ENCODE measurements at regions not wholly inside any gene's neighbourhood (a gene's known extent, or its start where the extent isn't known, plus 50 kb on each side); places are given as distances from the start of the nearest gene placed in this dataset.

- TF ChIP-seq PATZ1 (CRISPR knock-in tag; IDR thresholded peaks at IDR 0.05; ENCODE audit: borderline replicate concordance) (no peak), RARB (CRISPR knock-in tag; IDR thresholded peaks at IDR 0.05) (no peak), CSDC2 (CRISPR knock-in tag; IDR thresholded peaks at IDR 0.05) (no peak)
- TF ChIP-seq, protein P1, sequence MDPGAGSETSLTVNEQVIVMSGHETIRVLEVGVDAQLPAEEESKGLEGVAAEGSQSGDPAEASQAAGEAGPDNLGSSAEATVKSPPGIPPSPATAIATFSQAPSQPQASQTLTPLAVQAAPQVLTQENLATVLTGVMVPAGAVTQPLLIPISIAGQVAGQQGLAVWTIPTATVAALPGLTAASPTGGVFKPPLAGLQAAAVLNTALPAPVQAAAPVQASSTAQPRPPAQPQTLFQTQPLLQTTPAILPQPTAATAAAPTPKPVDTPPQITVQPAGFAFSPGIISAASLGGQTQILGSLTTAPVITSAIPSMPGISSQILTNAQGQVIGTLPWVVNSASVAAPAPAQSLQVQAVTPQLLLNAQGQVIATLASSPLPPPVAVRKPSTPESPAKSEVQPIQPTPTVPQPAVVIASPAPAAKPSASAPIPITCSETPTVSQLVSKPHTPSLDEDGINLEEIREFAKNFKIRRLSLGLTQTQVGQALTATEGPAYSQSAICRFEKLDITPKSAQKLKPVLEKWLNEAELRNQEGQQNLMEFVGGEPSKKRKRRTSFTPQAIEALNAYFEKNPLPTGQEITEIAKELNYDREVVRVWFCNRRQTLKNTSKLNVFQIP (CRISPR knock-in tag; IDR thresholded peaks at IDR 0.05; ENCODE audit: borderline replicate concordance, low read depth), result no peak
These were observed 839.3 kb upstream of the CTNND2 start for GRCh38 chr5:12743582-12743981.

All from SK-N-SH treated with all-trans-retinoic acid at 6 μM for 48 hours (cell line).